ENCODE measurements at regions not wholly inside any gene's neighbourhood (a gene's known extent, or its start where the extent isn't known, plus 50 kb on each side); places are given as distances from the start of the nearest gene placed in this dataset.

DNA sequence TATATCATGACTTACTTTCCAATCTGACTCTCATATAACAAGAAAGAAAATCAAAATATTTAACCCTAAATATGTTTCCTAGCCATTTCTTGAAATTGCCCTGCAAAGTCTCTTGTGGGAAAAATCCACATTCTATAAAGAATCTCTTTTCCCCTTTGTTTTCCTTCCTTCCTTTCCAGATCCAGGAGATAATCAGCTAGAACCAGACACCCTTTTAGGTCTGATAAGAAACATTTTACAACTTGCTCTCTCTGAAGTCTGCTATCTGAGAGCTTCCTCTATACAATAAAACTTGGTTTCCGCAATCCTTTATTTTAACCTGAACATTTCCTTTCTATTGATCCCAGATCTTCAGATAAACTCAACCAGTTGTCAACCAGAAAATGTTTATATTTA lies 100.5 kb upstream of the RNU6-1 start:
- no peaks in the 10 kb centered on the region for H3K9me3 ChIP-seq
- DNase-seq, result no peak
- H3K27ac ChIP-seq, result no peak overlapping the region
- no peak overlapping the region for H3K4me3 ChIP-seq
- intact Hi-C loops (cut with DNase I), result no loop called here
- H3K36me3 ChIP-seq, result no peaks in the 10 kb centered on the region
- WGBS, 2 donors, result 73 to 80% methylated on average over 1 of the region's 1 CpG
- peaks cover 0 to 32% (median 22%) of the 10 kb centered on the region in 4 donors for H3K4me1 ChIP-seq
- no peaks in the 10 kb centered on the region for H3K27me3 ChIP-seq
- TF ChIP-seq, protein P1, sequence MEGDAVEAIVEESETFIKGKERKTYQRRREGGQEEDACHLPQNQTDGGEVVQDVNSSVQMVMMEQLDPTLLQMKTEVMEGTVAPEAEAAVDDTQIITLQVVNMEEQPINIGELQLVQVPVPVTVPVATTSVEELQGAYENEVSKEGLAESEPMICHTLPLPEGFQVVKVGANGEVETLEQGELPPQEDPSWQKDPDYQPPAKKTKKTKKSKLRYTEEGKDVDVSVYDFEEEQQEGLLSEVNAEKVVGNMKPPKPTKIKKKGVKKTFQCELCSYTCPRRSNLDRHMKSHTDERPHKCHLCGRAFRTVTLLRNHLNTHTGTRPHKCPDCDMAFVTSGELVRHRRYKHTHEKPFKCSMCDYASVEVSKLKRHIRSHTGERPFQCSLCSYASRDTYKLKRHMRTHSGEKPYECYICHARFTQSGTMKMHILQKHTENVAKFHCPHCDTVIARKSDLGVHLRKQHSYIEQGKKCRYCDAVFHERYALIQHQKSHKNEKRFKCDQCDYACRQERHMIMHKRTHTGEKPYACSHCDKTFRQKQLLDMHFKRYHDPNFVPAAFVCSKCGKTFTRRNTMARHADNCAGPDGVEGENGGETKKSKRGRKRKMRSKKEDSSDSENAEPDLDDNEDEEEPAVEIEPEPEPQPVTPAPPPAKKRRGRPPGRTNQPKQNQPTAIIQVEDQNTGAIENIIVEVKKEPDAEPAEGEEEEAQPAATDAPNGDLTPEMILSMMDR (IDR thresholded peaks at IDR 0.05), result no peak
- TF ChIP-seq EP300 (IDR thresholded peaks at IDR 0.05) (no peak), POLR2A (IDR thresholded peaks at IDR 0.05) (no peak), POLR2AphosphoS5 (IDR thresholded peaks at IDR 0.05) (no peak)

DNA sequence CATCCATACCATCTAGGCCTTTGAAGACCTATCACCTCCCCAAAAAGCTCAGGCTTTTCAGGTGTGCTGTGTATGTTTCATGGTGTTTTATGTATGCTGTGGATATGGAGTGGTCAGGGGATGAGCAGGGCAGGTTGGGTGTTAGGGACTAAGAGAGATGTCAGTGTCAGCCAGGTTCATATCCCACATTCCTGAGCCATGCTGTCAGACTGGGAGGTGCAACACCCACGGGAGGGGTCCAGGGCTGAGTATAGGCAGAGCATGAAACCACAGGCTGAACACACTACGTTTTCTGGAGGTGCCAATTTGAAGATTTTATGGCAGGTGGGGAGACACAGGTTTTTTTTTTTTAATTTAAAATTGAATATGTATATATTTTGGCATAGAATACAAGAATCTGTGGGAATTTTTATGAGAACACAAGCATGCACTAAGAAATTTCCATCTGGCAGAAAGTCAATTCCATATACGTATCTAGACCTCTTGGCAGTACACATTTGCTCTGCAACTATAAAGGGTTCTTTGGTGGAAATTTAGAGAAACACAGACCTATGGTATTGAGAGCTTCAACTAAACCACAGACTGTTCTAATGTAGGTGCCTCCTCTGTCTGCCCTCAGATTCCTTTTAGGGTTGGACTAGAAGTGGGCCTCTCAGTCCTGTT lies 101.9 kb upstream of the RNU6-1 start:
- no peak for DNase-seq
- peaks cover 0 to 46% (median 33%) of the 10 kb centered on the region in 4 donors for H3K4me1 ChIP-seq
- WGBS, 2 donors, result 56 to 65% methylated on average over 3 of the region's 3 CpGs
- H3K4me3 ChIP-seq, result no peak overlapping the region
- TF ChIP-seq EP300 (IDR thresholded peaks at IDR 0.05), result no peak
- no peak for TF ChIP-seq POLR2A (IDR thresholded peaks at IDR 0.05)
- no peak for TF ChIP-seq POLR2AphosphoS5 (IDR thresholded peaks at IDR 0.05)
- TF ChIP-seq, protein P1 (IDR thresholded peaks at IDR 0.05), result no peak
- intact Hi-C loops (cut with DNase I), result no loop called here
- peak overlapping the region in 3 of 4 donors; percentile 19 to 79 (median 41) for H3K27ac ChIP-seq
- no peaks in the 10 kb centered on the region for H3K9me3 ChIP-seq
- no peaks in the 10 kb centered on the region for H3K36me3 ChIP-seq
- no peaks in the 10 kb centered on the region for H3K27me3 ChIP-seq

DNA sequence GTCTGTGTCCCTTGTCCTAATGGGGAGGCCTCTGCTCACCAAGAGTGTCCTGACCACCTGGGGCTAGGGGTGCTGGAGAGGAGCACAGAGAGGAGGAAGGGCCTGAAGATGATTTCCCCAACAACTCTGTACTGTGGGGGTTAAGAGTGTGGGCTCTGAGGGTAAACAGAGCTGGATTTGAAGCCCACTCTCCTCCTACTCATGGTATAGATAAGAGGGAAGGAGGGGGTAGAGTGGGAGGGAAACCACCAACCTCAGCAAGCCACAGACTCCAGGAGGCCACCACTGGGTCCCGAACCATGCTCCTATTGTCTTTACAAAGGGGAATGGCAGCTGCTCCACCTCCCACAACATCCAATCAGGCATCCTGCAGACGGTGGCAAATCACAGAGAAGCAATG lies 103.6 kb upstream of the RNU6-1 start:
- H3K27ac ChIP-seq, result peak overlapping the region; percentile 51 to 79 (median 74)
- TF ChIP-seq EP300 (IDR thresholded peaks at IDR 0.05) (no peak), POLR2AphosphoS5 (IDR thresholded peaks at IDR 0.05) (no peak), POLR2A (IDR thresholded peaks at IDR 0.05) (no peak)
- TF ChIP-seq, protein P1 (IDR thresholded peaks at IDR 0.05), result no peak
- H3K9me3 ChIP-seq, result no peaks in the 10 kb centered on the region
- H3K4me3 ChIP-seq, result no peak overlapping the region
- 91 to 96% methylated on average over 2 of the region's 2 CpGs for WGBS, 2 donors
- H3K36me3 ChIP-seq, result no peaks in the 10 kb centered on the region
- no peak for DNase-seq
- no peaks in the 10 kb centered on the region for H3K27me3 ChIP-seq
- peaks cover 0 to 48% (median 31%) of the 10 kb centered on the region in 4 donors for H3K4me1 ChIP-seq
- intact Hi-C loops (cut with DNase I), result no loop called here

DNA sequence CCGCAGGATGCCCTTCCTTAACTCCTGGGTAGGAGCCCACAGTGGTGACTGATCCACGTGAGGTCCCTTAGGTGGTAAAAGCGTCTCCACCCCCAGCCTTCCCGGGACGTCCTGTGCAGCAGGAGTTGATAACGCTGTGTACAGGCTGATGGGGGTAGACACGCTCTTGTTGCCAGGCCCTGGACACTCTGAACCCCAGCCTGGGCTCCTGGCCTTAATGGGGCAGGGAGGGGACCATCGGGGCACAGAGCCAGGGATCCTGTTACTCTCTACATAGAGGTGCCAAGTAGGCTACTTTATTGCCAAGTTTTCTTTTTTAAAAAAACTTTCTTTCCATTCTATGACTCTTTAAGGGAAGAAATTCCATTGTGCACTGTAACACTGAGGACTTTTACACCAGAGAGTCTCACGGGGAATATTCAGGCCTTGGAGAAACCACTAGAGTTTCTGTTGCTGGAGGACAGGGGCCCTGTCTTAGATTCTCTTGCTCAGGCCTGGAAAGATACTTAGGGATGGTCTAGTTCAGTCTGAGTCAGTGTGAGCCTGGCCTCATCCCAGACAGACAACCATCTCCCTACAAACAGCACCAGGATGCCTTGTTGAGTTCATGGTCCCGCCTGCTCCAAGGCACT lies 104.3 kb upstream of the RNU6-1 start:
- no peaks in the 10 kb centered on the region for H3K9me3 ChIP-seq
- TF ChIP-seq EP300 (IDR thresholded peaks at IDR 0.05) (peak in 3 of 4 donors; percentile 14 to 52 (median 28)), POLR2AphosphoS5 (IDR thresholded peaks at IDR 0.05) (peak in 2 of 4 donors; percentile 9 to 28), POLR2A (IDR thresholded peaks at IDR 0.05) (no peak)
- TF ChIP-seq, protein P1 (IDR thresholded peaks at IDR 0.05), result no peak
- H3K36me3 ChIP-seq, result no peaks in the 10 kb centered on the region
- no peaks in the 10 kb centered on the region for H3K27me3 ChIP-seq
- H3K4me1 ChIP-seq, result peaks cover 0 to 48% (median 30%) of the 10 kb centered on the region in 4 donors
- intact Hi-C loops (cut with DNase I), result no loop called here
- H3K4me3 ChIP-seq, result no peak overlapping the region
- WGBS, 2 donors, result 93 to 95% methylated on average over 10 of the region's 10 CpGs
- DNase-seq, result peak; percentile 92
- peak overlapping the region; percentile 51 to 79 (median 74) for H3K27ac ChIP-seq
